PC-9 (cell line): ENCODE measurements at regions not wholly inside any gene's neighbourhood (a gene's known extent, or its start where the extent isn't known, plus 50 kb on each side); places are given as distances from the start of the nearest gene placed in this dataset.

Experiments
- BruUV-seq: library from RNA; stranded (reverse); fragments of 400-500 nt; replicated peaks from 2 replicates; lab custom pipeline; 2021; lab: Mats Ljungman, UMichigan
- CTCF ChIA-PET: fragments of 300-600 bp; sonication (Branson Sonifier 250); formaldehyde crosslinking; loops from one replicate; lab custom pipeline; 2022; ENCODE audit warnings: antibody characterized with exemption; lab: Charles Lee
- POLR2A ChIA-PET: fragments of 300-600 bp; sonication (Branson Sonifier 250); formaldehyde crosslinking; loops from one replicate; lab custom pipeline; 2022; ENCODE audit warnings: antibody characterized with exemption; ENCODE audit not compliant: unreplicated experiment; lab: Charles Lee
- DNase-seq, 2 experiments: peaks; one replicate each; pipeline versions ENCODE4 v3.0.0 to v3.0.0-alpha.2; 2015 to 2022; ENCODE audit warnings: mixed read lengths in 1 of 2
- H2AFZ ChIP-seq: fragments of 200-600 bp; sonication (generic); 2 replicates; pipeline ENCODE4 v1.8.1; 2017; ENCODE audit warnings: antibody characterized with exemption
- H3F3A ChIP-seq: fragments of 200-600 bp; sonication (generic); 2 replicates; pipeline ENCODE4 v1.8.1; 2017; ENCODE audit warnings: antibody characterized with exemption, mild to moderate bottlenecking, low read depth; ENCODE audit not compliant: insufficient read depth
- H3K27ac ChIP-seq: fragments of 200-600 bp; sonication (generic); 2 replicates; pipeline ENCODE4 v1.6.1; 2016; ENCODE audit warnings: mixed run types
- H3K27me3 ChIP-seq: fragments of 200-600 bp; sonication (generic); 2 replicates; pipeline ENCODE4 v1.6.1; 2016; ENCODE audit warnings: low read depth, mixed run types; ENCODE audit not compliant: insufficient read depth
- H3K36me3 ChIP-seq: fragments of 200-600 bp; sonication (generic); 2 replicates; pipeline ENCODE4 v1.6.1; 2016; ENCODE audit warnings: low read depth, mixed run types
- H3K4me1 ChIP-seq: fragments of 200-600 bp; sonication (generic); replicated peaks from 2 replicates; pipeline ENCODE4 v1.6.1; 2016; ENCODE audit warnings: mixed run types; ENCODE audit not compliant: insufficient read depth
- H3K4me2 ChIP-seq: fragments of 200-600 bp; sonication (generic); 2 replicates; pipeline ENCODE4 v1.6.1; 2017; ENCODE audit warnings: mixed run types
- H3K4me3 ChIP-seq: fragments of 200-600 bp; sonication (generic); 2 replicates; pipeline ENCODE4 v1.6.1; 2016; ENCODE audit warnings: mixed run types
- H3K79me2 ChIP-seq: fragments of 200-600 bp; sonication (generic); 2 replicates; pipeline ENCODE4 v1.6.1; 2017; ENCODE audit warnings: low read depth, mixed run types
- H3K9me2 ChIP-seq: fragments of 200-600 bp; sonication (generic); 2 replicates; pipeline ENCODE4 v1.8.1; 2017; ENCODE audit warnings: mild to moderate bottlenecking; ENCODE audit not compliant: insufficient read depth
- H3K9me3 ChIP-seq: fragments of 200-600 bp; sonication (generic); 2 replicates; pipeline ENCODE4 v1.8.1; 2016; ENCODE audit warnings: low read depth; ENCODE audit not compliant: insufficient read depth
- H4K20me1 ChIP-seq: fragments of 200-600 bp; sonication (generic); 2 replicates; pipeline ENCODE4 v1.8.1; 2017; ENCODE audit not compliant: insufficient read depth
- EZH2 ChIP-seq: fragments of 200-600 bp; sonication (generic); IDR thresholded peaks from 2 replicates; pipeline ENCODE4 v1.8.0; 2017; ENCODE audit warnings: antibody characterized with exemption, low read depth
- intact Hi-C: fragments of 100-400 bp; cut with micrococcal nuclease; formaldehyde crosslinking; loops from one replicate; pipeline ENCODE4 v1.10.0; 2022; ENCODE audit not compliant: unreplicated experiment
- TF ChIP-seq, protein P1 (sequence below): fragments of 200-600 bp; sonication (generic); conservative IDR thresholded peaks from 2 replicates; pipeline ENCODE4 v1.6.1; 2017; ENCODE audit warnings: mixed run types, antibody characterized with exemption, mild to moderate bottlenecking, moderate library complexity

DNA sequence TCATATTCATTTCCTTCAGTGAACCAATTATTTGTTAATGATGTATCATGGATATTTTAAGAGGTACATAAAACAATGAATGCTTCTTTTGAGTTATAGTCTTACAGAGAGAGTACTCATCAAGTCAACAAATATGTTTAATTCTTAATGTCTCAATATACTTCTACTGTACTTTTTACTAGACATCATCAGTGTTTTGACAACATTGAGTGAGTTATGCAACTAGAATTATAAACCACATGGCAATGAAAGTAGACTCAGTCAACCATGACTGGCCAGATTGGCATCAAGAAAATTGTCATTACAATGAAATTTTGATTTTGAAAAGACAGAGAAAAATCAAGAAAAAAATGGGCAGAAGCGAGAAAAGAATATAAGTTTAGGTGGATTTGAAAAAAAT lies 1248.1 kb upstream of the CDH18 start:
- no peak for TF ChIP-seq EZH2
- TF ChIP-seq, protein P1, sequence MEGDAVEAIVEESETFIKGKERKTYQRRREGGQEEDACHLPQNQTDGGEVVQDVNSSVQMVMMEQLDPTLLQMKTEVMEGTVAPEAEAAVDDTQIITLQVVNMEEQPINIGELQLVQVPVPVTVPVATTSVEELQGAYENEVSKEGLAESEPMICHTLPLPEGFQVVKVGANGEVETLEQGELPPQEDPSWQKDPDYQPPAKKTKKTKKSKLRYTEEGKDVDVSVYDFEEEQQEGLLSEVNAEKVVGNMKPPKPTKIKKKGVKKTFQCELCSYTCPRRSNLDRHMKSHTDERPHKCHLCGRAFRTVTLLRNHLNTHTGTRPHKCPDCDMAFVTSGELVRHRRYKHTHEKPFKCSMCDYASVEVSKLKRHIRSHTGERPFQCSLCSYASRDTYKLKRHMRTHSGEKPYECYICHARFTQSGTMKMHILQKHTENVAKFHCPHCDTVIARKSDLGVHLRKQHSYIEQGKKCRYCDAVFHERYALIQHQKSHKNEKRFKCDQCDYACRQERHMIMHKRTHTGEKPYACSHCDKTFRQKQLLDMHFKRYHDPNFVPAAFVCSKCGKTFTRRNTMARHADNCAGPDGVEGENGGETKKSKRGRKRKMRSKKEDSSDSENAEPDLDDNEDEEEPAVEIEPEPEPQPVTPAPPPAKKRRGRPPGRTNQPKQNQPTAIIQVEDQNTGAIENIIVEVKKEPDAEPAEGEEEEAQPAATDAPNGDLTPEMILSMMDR: no peak
- H3K4me2 ChIP-seq: no peak overlapping the region
- no peaks in the 10 kb centered on the region for H3F3A ChIP-seq
- no peak overlapping the region for H3K27ac ChIP-seq
- intact Hi-C loops: no loop called here
- H3K4me1 ChIP-seq: no peaks in the 10 kb centered on the region
- CTCF ChIA-PET: no interaction called here
- H3K36me3 ChIP-seq: no peaks in the 10 kb centered on the region
- no peak for DNase-seq
- no peaks in the 10 kb centered on the region for H3K9me3 ChIP-seq
- POLR2A ChIA-PET: no interaction called here
- H3K27me3 ChIP-seq: no peaks in the 10 kb centered on the region
- no peaks in the 10 kb centered on the region for H3K9me2 ChIP-seq
- no peak overlapping the region for H3K4me3 ChIP-seq
- H2AFZ ChIP-seq: no peak overlapping the region
- H4K20me1 ChIP-seq: no peaks in the 10 kb centered on the region
- H3K79me2 ChIP-seq: no peaks in the 10 kb centered on the region
- BruUV-seq: no TSS peak

DNA sequence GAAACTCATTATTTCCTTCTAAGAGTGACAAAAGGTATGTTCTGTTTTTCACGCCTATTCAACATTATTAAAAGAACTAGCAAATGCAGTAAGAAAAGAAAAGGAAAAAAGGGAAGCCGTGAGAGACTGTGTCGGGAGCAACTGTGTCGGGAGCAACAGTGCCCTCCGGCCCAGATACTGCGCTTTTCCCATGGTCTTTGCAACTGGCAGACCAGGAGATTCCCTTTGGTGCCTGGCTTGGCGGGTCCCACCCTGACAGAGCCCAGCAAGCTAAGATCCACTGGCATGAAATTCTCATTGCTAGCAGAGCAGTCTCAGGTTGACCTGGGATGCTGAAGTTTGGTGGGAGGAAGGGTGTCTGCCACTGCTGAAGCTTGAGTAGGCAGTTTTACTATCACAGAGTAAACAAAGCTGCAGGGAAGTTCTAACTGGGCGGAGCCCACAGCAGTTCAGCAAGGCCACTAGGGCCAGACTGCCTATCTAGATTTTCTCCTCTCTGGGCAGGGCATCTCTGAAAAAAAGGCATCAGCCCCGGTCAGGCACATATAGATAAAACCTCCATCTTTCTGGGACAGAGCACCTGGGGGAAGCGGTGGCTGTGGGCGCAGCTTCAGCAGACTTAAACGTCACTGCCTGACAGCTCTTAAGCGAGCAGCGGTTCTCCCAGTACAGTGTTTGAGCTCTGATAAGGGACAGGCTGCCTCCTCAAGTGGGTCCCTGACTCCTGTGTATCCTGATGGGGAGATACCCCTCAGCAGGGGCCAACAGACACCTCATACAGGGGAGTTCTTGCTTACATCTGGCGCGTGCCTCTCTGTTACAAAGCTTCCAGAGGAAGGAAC lies 1237.4 kb upstream of the CDH18 start:
- Histone ChIP-seq H3K27ac (no peak overlapping the region), H3K36me3 (no peaks in the 10 kb centered on the region), H2AFZ (no peak overlapping the region), H3K4me1 (no peaks in the 10 kb centered on the region), H3K4me2 (no peak overlapping the region), H3K4me3 (no peak overlapping the region), H3K9me2 (peaks cover 4% of the 10 kb centered on the region; the same call in 1 of the 2 replicates), H4K20me1 (no peaks in the 10 kb centered on the region), H3F3A (no peaks in the 10 kb centered on the region), H3K79me2 (no peaks in the 10 kb centered on the region), H3K9me3 (no peaks in the 10 kb centered on the region), H3K27me3 (no peaks in the 10 kb centered on the region)
- no peak for DNase-seq
- TF ChIP-seq, protein P1: no peak
- TF ChIP-seq EZH2: no peak
- intact Hi-C loops: no loop called here
- ChIA-PET CTCF (no interaction called here), POLR2A (no interaction called here)
- BruUV-seq: no TSS peak

DNA sequence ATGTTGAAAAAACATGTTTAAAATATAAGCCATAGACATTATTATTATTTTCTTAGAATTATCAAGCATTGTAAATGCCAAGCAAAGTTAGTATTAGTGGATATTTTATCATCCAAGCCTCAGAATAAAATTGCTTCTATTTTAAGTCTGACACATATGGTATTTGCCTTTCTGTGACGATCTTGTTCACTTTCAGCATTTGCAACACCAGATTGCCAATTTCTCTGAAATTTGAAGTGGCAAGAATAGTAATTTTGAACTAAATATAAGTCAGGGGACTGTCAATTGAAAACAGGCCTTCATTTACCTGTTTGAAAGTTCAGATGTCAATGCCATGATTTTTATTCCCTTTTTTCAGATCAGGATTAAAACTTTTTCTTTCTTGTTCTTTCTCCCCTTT lies 1233.6 kb upstream of the CDH18 start:
- ChIA-PET POLR2A (no interaction called here), CTCF (no interaction called here)
- peaks cover 4% of the 10 kb centered on the region; the same call in 1 of the 2 replicates for H3K9me2 ChIP-seq
- H3K4me1 ChIP-seq: no peaks in the 10 kb centered on the region
- no peaks in the 10 kb centered on the region for H4K20me1 ChIP-seq
- no peak overlapping the region for H3K4me3 ChIP-seq
- no peaks in the 10 kb centered on the region for H3K27me3 ChIP-seq
- H2AFZ ChIP-seq: no peak overlapping the region
- TF ChIP-seq EZH2: no peak
- TF ChIP-seq, protein P1: no peak
- no peak for DNase-seq
- H3K79me2 ChIP-seq: no peaks in the 10 kb centered on the region
- intact Hi-C loops: no loop called here
- BruUV-seq: no TSS peak
- H3K27ac ChIP-seq: no peak overlapping the region
- H3F3A ChIP-seq: no peaks in the 10 kb centered on the region
- no peaks in the 10 kb centered on the region for H3K36me3 ChIP-seq
- no peak overlapping the region for H3K4me2 ChIP-seq
- H3K9me3 ChIP-seq: no peaks in the 10 kb centered on the region
